Cardiac muscle cell (in vitro differentiated cells and primary cell): ENCODE measurements at regions not wholly inside any gene's neighbourhood (a gene's known extent, or its start where the extent isn't known, plus 50 kb on each side); places are given as distances from the start of the nearest gene placed in this dataset.

Experiments used
- DNase-seq, 2 donors: peaks; one replicate each; pipeline versions ENCODE4 v3.0.0 to v3.0.0-alpha.2; 2010 to 2017; ENCODE audit warnings: low read depth in 1 of 2, low spot score in 1 of 2
- H3K27ac ChIP-seq: fragments of 200-600 bp; sonication (generic); 2 replicates; pipeline ENCODE4 v1.5.1; 2016
- H3K27me3 ChIP-seq: fragments of 200-600 bp; sonication (generic); 2 replicates; pipeline ENCODE4 v1.6.0; 2016; ENCODE audit warnings: control low read depth
- H3K36me3 ChIP-seq: fragments of 200-600 bp; sonication (generic); 2 replicates; pipeline ENCODE4 v1.5.1; 2016; ENCODE audit warnings: control low read depth
- H3K4me1 ChIP-seq: fragments of 200-600 bp; sonication (generic); 2 replicates; pipeline ENCODE4 v1.8.1; 2017; ENCODE audit warnings: low read depth, mild to moderate bottlenecking, mixed run types
- H3K4me3 ChIP-seq: fragments of 200-600 bp; sonication (generic); 2 replicates; pipeline ENCODE4 v1.5.1; 2016; ENCODE audit warnings: mild to moderate bottlenecking
- H3K9me3 ChIP-seq: fragments of 200-600 bp; sonication (generic); 2 replicates; pipeline ENCODE4 v1.5.1; 2017; ENCODE audit warnings: low read depth, mild to moderate bottlenecking, control low read depth
- CTCF ChIP-seq: IDR thresholded peaks from 2 replicates; pipeline ENCODE4 v1.5.1; 2012; ENCODE audit warnings: low read depth, mild to moderate bottlenecking, low read length

GRCh38 chr14:98074111-98074510 is 1197.9 kb downstream of the BCL11B start:
- Histone ChIP-seq H3K4me3 (no peak overlapping the region), H3K36me3 (no peaks in the 10 kb centered on the region), H3K9me3 (no peaks in the 10 kb centered on the region), H3K27me3 (no peaks in the 10 kb centered on the region), H3K4me1 (peaks cover 7% of the 10 kb centered on the region), H3K27ac (no peak overlapping the region)
- no peak for DNase-seq
- TF ChIP-seq CTCF: no peak

- TF ChIP-seq CTCF: no peak
Observed at GRCh38 chr14:98077176-98077575, 1194.8 kb downstream of the BCL11B start.

GRCh38 chr14:98082833-98083232 is 1189.2 kb downstream of the BCL11B start:
- no peaks in the 10 kb centered on the region for H3K27me3 ChIP-seq
- no peaks in the 10 kb centered on the region for H3K4me1 ChIP-seq
- H3K36me3 ChIP-seq: no peaks in the 10 kb centered on the region
- no peak for DNase-seq
- no peak for TF ChIP-seq CTCF
- H3K27ac ChIP-seq: no peak overlapping the region
- H3K4me3 ChIP-seq: no peak overlapping the region
- no peaks in the 10 kb centered on the region for H3K9me3 ChIP-seq

More at GRCh38 chr14:98077176-98077575, 1194.8 kb downstream of the BCL11B start:
- H3K36me3 ChIP-seq: no peaks in the 10 kb centered on the region
- no peak overlapping the region for H3K4me3 ChIP-seq
- no peaks in the 10 kb centered on the region for H3K4me1 ChIP-seq
- no peak for DNase-seq
- H3K9me3 ChIP-seq: no peaks in the 10 kb centered on the region
- no peaks in the 10 kb centered on the region for H3K27me3 ChIP-seq
- no peak overlapping the region for H3K27ac ChIP-seq

GRCh38 chr14:98085751-98086150 is 1186.2 kb downstream of the BCL11B start:
- TF ChIP-seq CTCF: no peak
- Histone ChIP-seq H3K4me1 (no peaks in the 10 kb centered on the region), H3K4me3 (no peak overlapping the region), H3K27me3 (no peaks in the 10 kb centered on the region), H3K9me3 (no peaks in the 10 kb centered on the region), H3K36me3 (no peaks in the 10 kb centered on the region), H3K27ac (no peak overlapping the region)
- DNase-seq: no peak

- Histone ChIP-seq H3K27me3 (no peaks in the 10 kb centered on the region), H3K4me1 (no peaks in the 10 kb centered on the region), H3K4me3 (no peak overlapping the region), H3K27ac (no peak overlapping the region), H3K9me3 (no peaks in the 10 kb centered on the region), H3K36me3 (no peaks in the 10 kb centered on the region)
- no peak for DNase-seq
- TF ChIP-seq CTCF: no peak
Observed at GRCh38 chr14:98093111-98093510, 1178.9 kb downstream of the BCL11B start.

- TF ChIP-seq CTCF: no peak
- no peak for DNase-seq
Observed at GRCh38 chr14:98099527-98099926, 1172.5 kb downstream of the BCL11B start.

More at GRCh38 chr14:98099527-98099926, 1172.5 kb downstream of the BCL11B start:
- Histone ChIP-seq H3K4me1 (no peaks in the 10 kb centered on the region), H3K9me3 (no peaks in the 10 kb centered on the region), H3K27ac (no peak overlapping the region), H3K27me3 (no peaks in the 10 kb centered on the region), H3K36me3 (no peaks in the 10 kb centered on the region), H3K4me3 (no peak overlapping the region)
